HCT116 (cell line): ENCODE measurements at regions not wholly inside any gene's neighbourhood (a gene's known extent, or its start where the extent isn't known, plus 50 kb on each side); places are given as distances from the start of the nearest gene placed in this dataset.

Source experiments
- ATF3 ChIP-seq: IDR thresholded peaks from 2 replicates; pipeline ENCODE4 v1.6.1; 2012
- CTCF ChIP-seq, 3 experiments: fragments of 200-600 bp in 1 of 3; sonication (generic) in 1 of 3; IDR thresholded peaks in 2 of 3; conservative IDR thresholded peaks in 1 of 3; 2 replicates each; pipeline ENCODE4 v1.5.1; 2012 to 2017; ENCODE audit warnings: low read depth in 2 of 3, low read length in 2 of 3, antibody characterized with exemption in 1 of 3, borderline replicate concordance in 1 of 3, control low read depth in 1 of 3, mild to moderate bottlenecking in 1 of 3, mixed read lengths in 1 of 3, mixed run types in 1 of 3, moderate library complexity in 1 of 3; ENCODE audit not compliant: insufficient read depth in 1 of 3
- POLR2A ChIP-seq: IDR thresholded peaks from 2 replicates; pipeline ENCODE4 v1.7.0; 2011; ENCODE audit warnings: borderline replicate concordance; ENCODE audit not compliant: insufficient read depth, insufficient read length; ENCODE audit errors: extremely low read depth

- no peak for TF ChIP-seq CTCF (IDR thresholded peaks at IDR 0.05 in 2 of 3, conservative IDR thresholded peaks at IDR 0.05 in 1 of 3; ENCODE audit: borderline replicate concordance in 1 of 3, insufficient read depth in 1 of 3, low read depth in 2 of 3, low read length in 2 of 3)
- TF ChIP-seq ATF3: no peak
- TF ChIP-seq POLR2A: no peak
Measured at GRCh38 chr12:83622205-83622604, 935.5 kb downstream of the TMTC2 start.
